ENCODE measurements at regions not wholly inside any gene's neighbourhood (a gene's known extent, or its start where the extent isn't known, plus 50 kb on each side); places are given as distances from the start of the nearest gene placed in this dataset.

DNA sequence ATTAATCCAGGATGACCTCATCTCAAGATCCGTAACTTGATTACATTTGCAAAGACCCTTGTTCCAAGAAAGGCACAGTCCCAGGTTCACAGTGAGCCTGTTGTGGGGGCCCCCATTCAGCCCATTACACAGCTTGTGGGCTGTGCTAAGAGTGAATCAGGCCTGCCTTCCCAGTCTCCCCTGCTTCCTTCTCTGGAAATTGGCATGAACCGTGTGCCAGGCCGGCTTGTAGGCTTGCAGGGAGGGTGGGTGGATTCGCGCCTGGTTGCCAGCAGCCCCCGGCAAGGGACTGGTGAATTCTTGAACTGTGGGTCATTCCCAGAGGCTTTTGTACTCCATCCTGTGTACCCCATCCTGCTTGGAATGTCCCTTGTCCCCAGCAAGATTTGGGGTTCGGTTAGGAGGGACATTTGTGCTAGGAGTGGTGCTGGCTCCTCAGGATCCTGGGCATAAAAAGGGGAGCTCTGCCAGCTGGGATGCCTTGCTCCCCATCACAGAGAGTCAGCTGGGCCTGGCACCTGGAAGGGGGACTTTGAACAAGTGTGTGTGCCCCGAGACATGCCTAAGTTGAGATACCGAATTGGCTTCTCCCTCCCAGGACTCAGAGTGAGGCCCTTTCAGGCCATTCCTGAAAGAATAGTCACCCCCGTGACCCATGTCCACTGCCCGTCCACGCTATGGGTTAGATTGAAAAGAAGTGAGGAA lies 818.2 kb downstream of the BRD1 start:
- no peak for TF ChIP-seq POLR2A (IDR thresholded peaks at IDR 0.05)
- TF ChIP-seq, protein P1, sequence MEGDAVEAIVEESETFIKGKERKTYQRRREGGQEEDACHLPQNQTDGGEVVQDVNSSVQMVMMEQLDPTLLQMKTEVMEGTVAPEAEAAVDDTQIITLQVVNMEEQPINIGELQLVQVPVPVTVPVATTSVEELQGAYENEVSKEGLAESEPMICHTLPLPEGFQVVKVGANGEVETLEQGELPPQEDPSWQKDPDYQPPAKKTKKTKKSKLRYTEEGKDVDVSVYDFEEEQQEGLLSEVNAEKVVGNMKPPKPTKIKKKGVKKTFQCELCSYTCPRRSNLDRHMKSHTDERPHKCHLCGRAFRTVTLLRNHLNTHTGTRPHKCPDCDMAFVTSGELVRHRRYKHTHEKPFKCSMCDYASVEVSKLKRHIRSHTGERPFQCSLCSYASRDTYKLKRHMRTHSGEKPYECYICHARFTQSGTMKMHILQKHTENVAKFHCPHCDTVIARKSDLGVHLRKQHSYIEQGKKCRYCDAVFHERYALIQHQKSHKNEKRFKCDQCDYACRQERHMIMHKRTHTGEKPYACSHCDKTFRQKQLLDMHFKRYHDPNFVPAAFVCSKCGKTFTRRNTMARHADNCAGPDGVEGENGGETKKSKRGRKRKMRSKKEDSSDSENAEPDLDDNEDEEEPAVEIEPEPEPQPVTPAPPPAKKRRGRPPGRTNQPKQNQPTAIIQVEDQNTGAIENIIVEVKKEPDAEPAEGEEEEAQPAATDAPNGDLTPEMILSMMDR (IDR thresholded peaks at IDR 0.05), result no peak
